H9 (cell line): ENCODE measurements at regions not wholly inside any gene's neighbourhood (a gene's known extent, or its start where the extent isn't known, plus 50 kb on each side); places are given as distances from the start of the nearest gene placed in this dataset.

ENCODE experiments used
- DNase-seq: peaks from one replicate; pipeline ENCODE4 v3.0.0-alpha.2; 2017
- H2AFZ ChIP-seq: one replicate; pipeline ENCODE4 v1.6.1; 2013; ENCODE audit warnings: mild to moderate bottlenecking, low read length, control low read depth, moderate library complexity
- H2AK5ac ChIP-seq: 2 replicates; pipeline ENCODE4 v1.6.1; 2013; ENCODE audit warnings: low read length, control low read depth, mixed read lengths; ENCODE audit not compliant: insufficient read length
- H2BK120ac ChIP-seq: one replicate; pipeline ENCODE4 v1.6.1; 2013; ENCODE audit warnings: low read depth, mild to moderate bottlenecking, low read length, control low read depth, inconsistent platforms; ENCODE audit not compliant: poor library complexity, severe bottlenecking
- H2BK12ac ChIP-seq: 2 replicates; pipeline ENCODE4 v1.6.1; 2013; ENCODE audit warnings: low read length, control low read depth, mixed read lengths, low read depth; ENCODE audit not compliant: insufficient read length
- H2BK15ac ChIP-seq: 2 replicates; pipeline ENCODE4 v1.6.1; 2013; ENCODE audit warnings: low read depth, low read length, control low read depth
- H2BK20ac ChIP-seq: one replicate; pipeline ENCODE4 v1.6.1; 2013; ENCODE audit warnings: low read depth, mild to moderate bottlenecking, low read length, control low read depth, inconsistent platforms; ENCODE audit not compliant: poor library complexity, severe bottlenecking
- H2BK5ac ChIP-seq: 2 replicates; pipeline ENCODE4 v1.6.1; 2013; ENCODE audit warnings: low read length, control low read depth, mixed read lengths; ENCODE audit not compliant: insufficient read length
- H3K14ac ChIP-seq: 2 replicates; pipeline ENCODE4 v1.6.1; 2013; ENCODE audit warnings: low read length, control low read depth; ENCODE audit not compliant: insufficient read depth
- H3K18ac ChIP-seq: 2 replicates; pipeline ENCODE4 v1.6.1; 2013; ENCODE audit warnings: low read depth, mild to moderate bottlenecking, mixed read lengths, low read length, control low read depth; ENCODE audit not compliant: insufficient read length
- H3K23ac ChIP-seq: 2 replicates; pipeline ENCODE4 v1.6.1; 2013; ENCODE audit warnings: low read length, control low read depth, mixed read lengths, low read depth; ENCODE audit not compliant: insufficient read length
- H3K23me2 ChIP-seq: 2 replicates; pipeline ENCODE4 v1.6.1; 2013; ENCODE audit warnings: low read depth, mild to moderate bottlenecking, mixed read lengths, low read length, control low read depth; ENCODE audit not compliant: insufficient read length, poor library complexity, severe bottlenecking
- H3K27ac ChIP-seq: 2 replicates; pipeline ENCODE4 v1.5.1; 2013; ENCODE audit warnings: low read length, control low read depth, mixed read lengths, low read depth; ENCODE audit not compliant: insufficient read length
- H3K27me3 ChIP-seq: 2 replicates; pipeline ENCODE4 v1.6.1; 2013; ENCODE audit warnings: low read length, control low read depth, inconsistent platforms; ENCODE audit not compliant: insufficient read depth
- H3K4ac ChIP-seq: 2 replicates; pipeline ENCODE4 v1.6.1; 2013; ENCODE audit warnings: low read depth, mild to moderate bottlenecking, control low read depth, inconsistent platforms, low read length, moderate library complexity
- H3K4me1 ChIP-seq: 2 replicates; pipeline ENCODE4 v1.6.1; 2013; ENCODE audit warnings: low read length, control low read depth, inconsistent platforms; ENCODE audit not compliant: insufficient read depth
- H3K4me2 ChIP-seq: 2 replicates; pipeline ENCODE4 v1.6.1; 2013; ENCODE audit warnings: low read length, control low read depth, mixed read lengths; ENCODE audit not compliant: insufficient read length, insufficient read depth
- H3K56ac ChIP-seq: 2 replicates; pipeline ENCODE4 v1.6.1; 2013; ENCODE audit warnings: low read depth, mild to moderate bottlenecking, mixed read lengths, low read length, control low read depth; ENCODE audit not compliant: insufficient read length
- H3K79me1 ChIP-seq: 2 replicates; pipeline ENCODE4 v1.6.1; 2013; ENCODE audit warnings: low read depth, mild to moderate bottlenecking, moderate library complexity, low read length, control low read depth, inconsistent platforms; ENCODE audit not compliant: insufficient read depth, poor library complexity, severe bottlenecking
- H3K79me2 ChIP-seq: 2 replicates; pipeline ENCODE4 v1.6.1; 2013; ENCODE audit warnings: low read length, control low read depth, inconsistent platforms; ENCODE audit not compliant: insufficient read depth
- H3K9ac ChIP-seq: 2 replicates; pipeline ENCODE4 v1.6.1; 2013; ENCODE audit warnings: low read length, control low read depth, mixed read lengths; ENCODE audit not compliant: insufficient read length; ENCODE audit errors: extremely low read depth
- H3K9me3 ChIP-seq: one replicate; pipeline ENCODE4 v1.6.1; 2013; ENCODE audit warnings: low read depth, low read length, inconsistent platforms; ENCODE audit not compliant: control insufficient read depth
- H3T11ph ChIP-seq: one replicate; pipeline ENCODE4 v1.6.1; 2013; ENCODE audit warnings: mild to moderate bottlenecking, low read length, control low read depth, inconsistent platforms
- H4K20me1 ChIP-seq: one replicate; pipeline ENCODE4 v1.6.1; 2013; ENCODE audit not compliant: control insufficient read depth, insufficient read length, insufficient read depth
- H4K5ac ChIP-seq: 2 replicates; pipeline ENCODE4 v1.6.1; 2013; ENCODE audit warnings: low read depth, mild to moderate bottlenecking, mixed read lengths, low read length, control low read depth; ENCODE audit not compliant: insufficient read length
- H4K8ac ChIP-seq: replicated peaks from 2 replicates; pipeline ENCODE4 v1.6.1; 2013; ENCODE audit warnings: low read length, control low read depth, mixed read lengths, low read depth; ENCODE audit not compliant: insufficient read length
- H4K91ac ChIP-seq: 2 replicates; pipeline ENCODE4 v1.6.1; 2013; ENCODE audit warnings: low read depth, mild to moderate bottlenecking, moderate library complexity, mixed read lengths, low read length, control low read depth; ENCODE audit not compliant: insufficient read length
- H3K27ac Mint-ChIP-seq, 3 experiments: 2 replicates in 2 of 3; 3 replicates in 1 of 3; pipeline ENCODE4 v1.8.0; 2020 to 2021; ENCODE audit warnings: mixed read lengths in 3 of 3, mild to moderate bottlenecking in 1 of 3, moderate library complexity in 1 of 3
- H3K27me3 Mint-ChIP-seq: 2 replicates; pipeline ENCODE4 v1.8.0; 2021; ENCODE audit warnings: low read depth, mild to moderate bottlenecking, moderate library complexity, mixed read lengths
- H3K36me3 Mint-ChIP-seq, 3 experiments: 2 replicates in 2 of 3; 3 replicates in 1 of 3; pipeline ENCODE4 v1.8.0; 2020 to 2021; ENCODE audit warnings: low read depth in 3 of 3, mixed read lengths in 3 of 3; ENCODE audit not compliant: insufficient read depth in 1 of 3
- H3K4me1 Mint-ChIP-seq, 2 experiments: 2 replicates each; pipeline ENCODE4 v1.8.0; 2020; ENCODE audit warnings: mixed read lengths in 2 of 2
- H3K4me3 Mint-ChIP-seq, 2 experiments: 2 replicates in 1 of 2; 3 replicates in 1 of 2; pipeline ENCODE4 v1.8.0; 2020 to 2021; ENCODE audit warnings: mild to moderate bottlenecking in 2 of 2, mixed read lengths in 2 of 2, moderate library complexity in 1 of 2
- H3K9me3 Mint-ChIP-seq, 2 experiments: 2 replicates in 1 of 2; 3 replicates in 1 of 2; pipeline ENCODE4 v1.8.0; 2020; ENCODE audit warnings: mild to moderate bottlenecking in 2 of 2, mixed read lengths in 2 of 2, moderate library complexity in 1 of 2
- WGBS: extraction: QIAGEN DNeasy Blood & Tissue Kit; methylation state at CpG from one replicate; pipeline ENCODE4 v1.1.7; 2013; ENCODE audit warnings: missing lambda C conversion rate, low lambda C conversion rate, mixed read lengths; ENCODE audit not compliant: insufficient read length; ENCODE audit errors: extremely low coverage; 5-methylcytosine and 5-hydroxymethylcytosine counted together
- TF ChIP-seq, protein P1 (sequence below): fragments of 200-600 bp; sonication (generic); conservative IDR thresholded peaks from 3 replicates; pipeline ENCODE4 v1.8.0; 2021; ENCODE audit warnings: antibody characterized with exemption, mild to moderate bottlenecking

- no peak overlapping the region for H4K8ac ChIP-seq
- H3K4me1 Mint-ChIP-seq: peaks cover 3 to 10% of the 10 kb centered on the region in 2 experiments
- no peak overlapping the region for H3K18ac ChIP-seq
- no peaks in the 10 kb centered on the region for H3K9me3 ChIP-seq
- no peaks in the 10 kb centered on the region for H4K20me1 ChIP-seq
- no peak overlapping the region for H2BK15ac ChIP-seq
- H2BK20ac ChIP-seq: no peak overlapping the region
- H2AK5ac ChIP-seq: no peak overlapping the region
- no peak overlapping the region for H3K23ac ChIP-seq
- no peaks in the 10 kb centered on the region for H3K23me2 ChIP-seq
- no peak overlapping the region for H3K4ac ChIP-seq
- H3K27ac Mint-ChIP-seq: peak overlapping the region in 1 of 3 experiments; percentile 76; a peak in 1 of 7 replicates
- H3K9me3 Mint-ChIP-seq: no peaks in the 10 kb centered on the region
- TF ChIP-seq, protein P1, sequence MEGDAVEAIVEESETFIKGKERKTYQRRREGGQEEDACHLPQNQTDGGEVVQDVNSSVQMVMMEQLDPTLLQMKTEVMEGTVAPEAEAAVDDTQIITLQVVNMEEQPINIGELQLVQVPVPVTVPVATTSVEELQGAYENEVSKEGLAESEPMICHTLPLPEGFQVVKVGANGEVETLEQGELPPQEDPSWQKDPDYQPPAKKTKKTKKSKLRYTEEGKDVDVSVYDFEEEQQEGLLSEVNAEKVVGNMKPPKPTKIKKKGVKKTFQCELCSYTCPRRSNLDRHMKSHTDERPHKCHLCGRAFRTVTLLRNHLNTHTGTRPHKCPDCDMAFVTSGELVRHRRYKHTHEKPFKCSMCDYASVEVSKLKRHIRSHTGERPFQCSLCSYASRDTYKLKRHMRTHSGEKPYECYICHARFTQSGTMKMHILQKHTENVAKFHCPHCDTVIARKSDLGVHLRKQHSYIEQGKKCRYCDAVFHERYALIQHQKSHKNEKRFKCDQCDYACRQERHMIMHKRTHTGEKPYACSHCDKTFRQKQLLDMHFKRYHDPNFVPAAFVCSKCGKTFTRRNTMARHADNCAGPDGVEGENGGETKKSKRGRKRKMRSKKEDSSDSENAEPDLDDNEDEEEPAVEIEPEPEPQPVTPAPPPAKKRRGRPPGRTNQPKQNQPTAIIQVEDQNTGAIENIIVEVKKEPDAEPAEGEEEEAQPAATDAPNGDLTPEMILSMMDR: no peak
- no peak overlapping the region for H4K5ac ChIP-seq
- no peaks in the 10 kb centered on the region; a peak in 1 of 7 replicates for H3K36me3 Mint-ChIP-seq
- DNase-seq: no peak
- H3K4me2 ChIP-seq: no peak overlapping the region
- H3K14ac ChIP-seq: no peak overlapping the region; the same call in 1 of the 2 replicates
- no peak overlapping the region for H3K9ac ChIP-seq
- H3K27ac ChIP-seq: no peak overlapping the region
- no peak overlapping the region for H3K4me3 Mint-ChIP-seq
- no peaks in the 10 kb centered on the region for H3K4me1 ChIP-seq
- no CpG with 5 or more reads among the region's 12 CpGs for WGBS
- no peaks in the 10 kb centered on the region for H3K79me2 ChIP-seq
- no peak overlapping the region for H3T11ph ChIP-seq
- no peak overlapping the region for H2BK12ac ChIP-seq
- H3K56ac ChIP-seq: no peak overlapping the region
- H3K27me3 Mint-ChIP-seq: peaks cover 4% of the 10 kb centered on the region
- no peak overlapping the region for H2BK5ac ChIP-seq
- H3K79me1 ChIP-seq: no peaks in the 10 kb centered on the region
- H4K91ac ChIP-seq: no peak overlapping the region
- no peak overlapping the region for H2BK120ac ChIP-seq
- H2AFZ ChIP-seq: no peak overlapping the region
- H3K27me3 ChIP-seq: no peaks in the 10 kb centered on the region
These were observed 184.1 kb upstream of the HS6ST1 start for GRCh38 chr2:128502638-128503246.
